WTC11 (cell line): ENCODE measurements at regions not wholly inside any gene's neighbourhood (a gene's known extent, or its start where the extent isn't known, plus 50 kb on each side); places are given as distances from the start of the nearest gene placed in this dataset.

Experiments
- ATAC-seq: fragments of 200-7000 bp; cut with Tn5 transposase; 2 replicates; pipeline ENCODE4 v1.10.0; 2021; ENCODE audit warnings: mild to moderate bottlenecking, moderate library complexity
- CTCF ChIA-PET: fragments of 300-600 bp; sonication (Branson Sonifier 250); formaldehyde crosslinking; loops from one replicate; lab custom pipeline; 2021; ENCODE audit warnings: antibody characterized with exemption; lab: Charles Lee
- POLR2A ChIA-PET: fragments of 350-600 bp; sonication (Branson Sonifier 250); formaldehyde crosslinking; loops from one replicate; lab custom pipeline; 2021; ENCODE audit warnings: antibody characterized with exemption; lab: Charles Lee
- DNase-seq: peaks from one replicate; pipeline ENCODE4 v3.0.0; 2021; ENCODE audit warnings: low spot score
- H3K27ac Mint-ChIP-seq: 2 replicates; pipeline ENCODE4 v1.8.0; 2021; ENCODE audit warnings: mixed read lengths
- H3K27me3 Mint-ChIP-seq: 2 replicates; pipeline ENCODE4 v1.8.0; 2021; ENCODE audit warnings: low read depth, mild to moderate bottlenecking, moderate library complexity, mixed read lengths
- H3K36me3 Mint-ChIP-seq: 2 replicates; pipeline ENCODE4 v1.8.0; 2021; ENCODE audit warnings: mixed read lengths
- H3K4me1 Mint-ChIP-seq: 2 replicates; pipeline ENCODE4 v1.8.0; 2022; ENCODE audit warnings: mixed read lengths
- H3K4me3 Mint-ChIP-seq: 2 replicates; pipeline ENCODE4 v1.8.0; 2021; ENCODE audit warnings: mild to moderate bottlenecking, moderate library complexity, mixed read lengths
- H3K9me3 Mint-ChIP-seq: 2 replicates; pipeline ENCODE4 v1.8.0; 2021; ENCODE audit warnings: mixed read lengths
- ATF1 ChIP-seq: sonication (generic); formaldehyde crosslinking; IDR thresholded peaks from 2 replicates; pipeline ENCODE4 v1.8.1; 2023; ENCODE audit warnings: mild to moderate bottlenecking, moderate library complexity, missing genetic modification reagents
- FOXJ3 ChIP-seq: sonication (generic); formaldehyde crosslinking; IDR thresholded peaks from 2 replicates; pipeline ENCODE4 v1.9.0; 2021; ENCODE audit warnings: missing genetic modification reagents, mild to moderate bottlenecking, borderline replicate concordance
- IRF2 ChIP-seq: sonication (generic); formaldehyde crosslinking; IDR thresholded peaks from 2 replicates; pipeline ENCODE4 v1.8.0; 2022; ENCODE audit warnings: low read depth, missing genetic modification reagents, borderline replicate concordance
- MAX ChIP-seq: sonication (generic); formaldehyde crosslinking; IDR thresholded peaks from 2 replicates; pipeline ENCODE4 v1.8.0; 2022; ENCODE audit warnings: mild to moderate bottlenecking, missing genetic modification reagents
- MXD4 ChIP-seq: fragments of 250-450 bp; sonication (Bioruptor Pico); IDR thresholded peaks from 2 replicates; pipeline ENCODE4 v1.8.0; 2021; ENCODE audit warnings: mild to moderate bottlenecking, moderate library complexity, borderline replicate concordance
- NFATC4 ChIP-seq: fragments of 250-450 bp; sonication (Bioruptor Pico); IDR thresholded peaks from 2 replicates; pipeline ENCODE4 v1.9.0; 2021; ENCODE audit warnings: mild to moderate bottlenecking
- NFE2L1 ChIP-seq: sonication (generic); formaldehyde crosslinking; IDR thresholded peaks from 2 replicates; pipeline ENCODE4 v1.8.1; 2023; ENCODE audit warnings: missing genetic modification reagents
- RELA ChIP-seq: sonication (generic); formaldehyde crosslinking; IDR thresholded peaks from 2 replicates; pipeline ENCODE4 v1.8.1; 2022; ENCODE audit warnings: missing genetic modification reagents, mild to moderate bottlenecking, borderline replicate concordance
- SOX15 ChIP-seq: fragments of 250-450 bp; sonication (Bioruptor Pico); IDR thresholded peaks from 2 replicates; pipeline ENCODE4 v1.9.0; 2021; ENCODE audit warnings: mild to moderate bottlenecking
- ZMAT4 ChIP-seq: fragments of 250-450 bp; sonication (Bioruptor Pico); IDR thresholded peaks from 2 replicates; pipeline ENCODE4 v1.9.0; 2021; ENCODE audit warnings: mild to moderate bottlenecking
- ZNF232 ChIP-seq: sonication (generic); formaldehyde crosslinking; IDR thresholded peaks from 2 replicates; pipeline ENCODE4 v1.8.0; 2022; ENCODE audit warnings: mild to moderate bottlenecking, missing genetic modification reagents
- ZNF263 ChIP-seq: sonication (generic); formaldehyde crosslinking; IDR thresholded peaks from 2 replicates; pipeline ENCODE4 v1.8.1; 2022; ENCODE audit warnings: low read depth, mild to moderate bottlenecking, moderate library complexity, missing genetic modification reagents
- ZNF281 ChIP-seq: sonication (generic); formaldehyde crosslinking; IDR thresholded peaks from 2 replicates; pipeline ENCODE4 v1.8.0; 2023; ENCODE audit warnings: mild to moderate bottlenecking, missing genetic modification reagents
- ZNF396 ChIP-seq: fragments of 250-450 bp; sonication (Bioruptor Pico); IDR thresholded peaks from 2 replicates; pipeline ENCODE4 v1.8.0; 2021; ENCODE audit warnings: mild to moderate bottlenecking, moderate library complexity, borderline replicate concordance
- ZNF425 ChIP-seq: fragments of 250-450 bp; sonication (Bioruptor Pico); conservative IDR thresholded peaks from 2 replicates; pipeline ENCODE4 v1.9.0; 2021; ENCODE audit warnings: mild to moderate bottlenecking
- TF ChIP-seq, protein P1 (sequence below): fragments of 200-600 bp; IDR thresholded peaks from 2 replicates; pipeline ENCODE4 v1.8.0; 2022; ENCODE audit warnings: antibody characterized with exemption
- TF ChIP-seq, protein P2 (sequence below): fragments of 250-450 bp; sonication (Bioruptor Pico); IDR thresholded peaks from 2 replicates; pipeline ENCODE4 v1.8.0; 2021; ENCODE audit warnings: mild to moderate bottlenecking
- TF ChIP-seq, protein P3 (sequence below): sonication (generic); formaldehyde crosslinking; IDR thresholded peaks from 2 replicates; pipeline ENCODE4 v1.8.0; 2022; ENCODE audit warnings: mild to moderate bottlenecking, missing genetic modification reagents
- TF ChIP-seq, protein P4 (sequence below): sonication (generic); formaldehyde crosslinking; IDR thresholded peaks from 2 replicates; pipeline ENCODE4 v1.8.0; 2022; ENCODE audit warnings: mild to moderate bottlenecking, missing genetic modification reagents

GRCh38 chr7:146028251-146028750 is 88.3 kb upstream of the CNTNAP2 start (continued):
- TF ChIP-seq, protein P1, sequence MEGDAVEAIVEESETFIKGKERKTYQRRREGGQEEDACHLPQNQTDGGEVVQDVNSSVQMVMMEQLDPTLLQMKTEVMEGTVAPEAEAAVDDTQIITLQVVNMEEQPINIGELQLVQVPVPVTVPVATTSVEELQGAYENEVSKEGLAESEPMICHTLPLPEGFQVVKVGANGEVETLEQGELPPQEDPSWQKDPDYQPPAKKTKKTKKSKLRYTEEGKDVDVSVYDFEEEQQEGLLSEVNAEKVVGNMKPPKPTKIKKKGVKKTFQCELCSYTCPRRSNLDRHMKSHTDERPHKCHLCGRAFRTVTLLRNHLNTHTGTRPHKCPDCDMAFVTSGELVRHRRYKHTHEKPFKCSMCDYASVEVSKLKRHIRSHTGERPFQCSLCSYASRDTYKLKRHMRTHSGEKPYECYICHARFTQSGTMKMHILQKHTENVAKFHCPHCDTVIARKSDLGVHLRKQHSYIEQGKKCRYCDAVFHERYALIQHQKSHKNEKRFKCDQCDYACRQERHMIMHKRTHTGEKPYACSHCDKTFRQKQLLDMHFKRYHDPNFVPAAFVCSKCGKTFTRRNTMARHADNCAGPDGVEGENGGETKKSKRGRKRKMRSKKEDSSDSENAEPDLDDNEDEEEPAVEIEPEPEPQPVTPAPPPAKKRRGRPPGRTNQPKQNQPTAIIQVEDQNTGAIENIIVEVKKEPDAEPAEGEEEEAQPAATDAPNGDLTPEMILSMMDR = no peak
- no peak for TF ChIP-seq RELA
- TF ChIP-seq ZNF232 = no peak
- TF ChIP-seq NFE2L1 (CRISPR knock-in tag) = no peak
- TF ChIP-seq ZNF263 (CRISPR knock-in tag) = no peak
- no peak for TF ChIP-seq IRF2 (CRISPR knock-in tag)
- no peak for TF ChIP-seq SOX15 (CRISPR knock-in tag)
- TF ChIP-seq MAX (CRISPR knock-in tag) = no peak
- TF ChIP-seq ZMAT4 = no peak

GRCh38 chr7:146027243-146027642 is 89.4 kb upstream of the CNTNAP2 start:
- Mint-ChIP-seq H3K4me3 (no peak overlapping the region), H3K36me3 (peaks cover 7% of the 10 kb centered on the region), H3K4me1 (peaks cover 13% of the 10 kb centered on the region), H3K27me3 (no peaks in the 10 kb centered on the region), H3K9me3 (peaks cover 26% of the 10 kb centered on the region), H3K27ac (no peak overlapping the region)
- ChIA-PET POLR2A (no interaction called here), CTCF (no interaction called here)
- TF ChIP-seq ZNF263 (CRISPR knock-in tag) (no peak), ZNF281 (CRISPR knock-in tag) (no peak), ZNF396 (no peak), MXD4 (no peak), NFATC4 (no peak)
- TF ChIP-seq, protein P2, sequence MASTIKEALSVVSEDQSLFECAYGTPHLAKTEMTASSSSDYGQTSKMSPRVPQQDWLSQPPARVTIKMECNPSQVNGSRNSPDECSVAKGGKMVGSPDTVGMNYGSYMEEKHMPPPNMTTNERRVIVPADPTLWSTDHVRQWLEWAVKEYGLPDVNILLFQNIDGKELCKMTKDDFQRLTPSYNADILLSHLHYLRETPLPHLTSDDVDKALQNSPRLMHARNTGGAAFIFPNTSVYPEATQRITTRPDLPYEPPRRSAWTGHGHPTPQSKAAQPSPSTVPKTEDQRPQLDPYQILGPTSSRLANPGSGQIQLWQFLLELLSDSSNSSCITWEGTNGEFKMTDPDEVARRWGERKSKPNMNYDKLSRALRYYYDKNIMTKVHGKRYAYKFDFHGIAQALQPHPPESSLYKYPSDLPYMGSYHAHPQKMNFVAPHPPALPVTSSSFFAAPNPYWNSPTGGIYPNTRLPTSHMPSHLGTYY (CRISPR knock-in tag) = no peak
- ATAC-seq (no peak), DNase-seq (no peak)

DNA sequence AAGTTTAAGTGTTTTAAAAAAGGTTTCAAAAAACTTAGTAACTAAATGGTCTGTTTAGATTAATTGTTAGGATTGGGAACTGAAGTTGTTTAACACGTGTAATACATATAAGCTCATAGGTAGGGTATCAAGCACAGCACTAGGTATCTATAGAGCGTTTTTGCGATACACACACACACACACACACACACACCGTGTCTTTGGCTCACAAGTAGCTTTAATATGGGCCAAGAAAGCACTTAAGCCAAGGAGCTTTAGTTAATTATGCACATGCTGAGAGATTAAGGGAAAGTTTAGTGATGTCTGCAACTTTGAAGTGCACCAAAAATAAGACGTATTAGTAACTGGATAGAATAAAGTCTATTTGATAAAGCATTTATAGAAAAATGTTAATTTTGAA is 93.8 kb upstream of the CNTNAP2 start:
- Mint-ChIP-seq H3K27ac (no peak overlapping the region), H3K4me3 (no peak overlapping the region), H3K27me3 (no peaks in the 10 kb centered on the region), H3K36me3 (peaks cover 14% of the 10 kb centered on the region), H3K9me3 (peaks cover 31% of the 10 kb centered on the region), H3K4me1 (peaks cover 34% of the 10 kb centered on the region)
- DNase-seq (no peak), ATAC-seq (no peak)
- TF ChIP-seq FOXJ3 (CRISPR knock-in tag) = no peak
- TF ChIP-seq, protein P2 (CRISPR knock-in tag) = no peak
- TF ChIP-seq, protein P3, sequence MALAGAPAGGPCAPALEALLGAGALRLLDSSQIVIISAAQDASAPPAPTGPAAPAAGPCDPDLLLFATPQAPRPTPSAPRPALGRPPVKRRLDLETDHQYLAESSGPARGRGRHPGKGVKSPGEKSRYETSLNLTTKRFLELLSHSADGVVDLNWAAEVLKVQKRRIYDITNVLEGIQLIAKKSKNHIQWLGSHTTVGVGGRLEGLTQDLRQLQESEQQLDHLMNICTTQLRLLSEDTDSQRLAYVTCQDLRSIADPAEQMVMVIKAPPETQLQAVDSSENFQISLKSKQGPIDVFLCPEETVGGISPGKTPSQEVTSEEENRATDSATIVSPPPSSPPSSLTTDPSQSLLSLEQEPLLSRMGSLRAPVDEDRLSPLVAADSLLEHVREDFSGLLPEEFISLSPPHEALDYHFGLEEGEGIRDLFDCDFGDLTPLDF = no peak
- TF ChIP-seq ZNF263 (CRISPR knock-in tag) = no peak
- no peak for TF ChIP-seq ATF1 (CRISPR knock-in tag)
- TF ChIP-seq ZNF425 (CRISPR knock-in tag) = no peak
- TF ChIP-seq, protein P4, sequence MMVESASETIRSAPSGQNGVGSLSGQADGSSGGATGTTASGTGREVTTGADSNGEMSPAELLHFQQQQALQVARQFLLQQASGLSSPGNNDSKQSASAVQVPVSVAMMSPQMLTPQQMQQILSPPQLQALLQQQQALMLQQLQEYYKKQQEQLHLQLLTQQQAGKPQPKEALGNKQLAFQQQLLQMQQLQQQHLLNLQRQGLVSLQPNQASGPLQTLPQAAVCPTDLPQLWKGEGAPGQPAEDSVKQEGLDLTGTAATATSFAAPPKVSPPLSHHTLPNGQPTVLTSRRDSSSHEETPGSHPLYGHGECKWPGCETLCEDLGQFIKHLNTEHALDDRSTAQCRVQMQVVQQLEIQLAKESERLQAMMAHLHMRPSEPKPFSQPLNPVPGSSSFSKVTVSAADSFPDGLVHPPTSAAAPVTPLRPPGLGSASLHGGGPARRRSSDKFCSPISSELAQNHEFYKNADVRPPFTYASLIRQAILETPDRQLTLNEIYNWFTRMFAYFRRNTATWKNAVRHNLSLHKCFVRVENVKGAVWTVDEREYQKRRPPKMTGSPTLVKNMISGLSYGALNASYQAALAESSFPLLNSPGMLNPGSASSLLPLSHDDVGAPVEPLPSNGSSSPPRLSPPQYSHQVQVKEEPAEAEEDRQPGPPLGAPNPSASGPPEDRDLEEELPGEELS (CRISPR knock-in tag) = no peak
- ChIA-PET POLR2A (no interaction called here), CTCF (no interaction called here)
